ENCODE measurements at regions not wholly inside any gene's neighbourhood (a gene's known extent, or its start where the extent isn't known, plus 50 kb on each side); places are given as distances from the start of the nearest gene placed in this dataset.
"Not testable (repeated sequence)": the region's sequence is repeated elsewhere in the genome, so short reads cannot be mapped to it uniquely, and the experiment has no call there.

- H3K4me3 ChIP-seq (ENCODE audit: low read depth, low read length): no peak overlapping the region
- no peak for DNase-seq
- H3K27me3 ChIP-seq: no peaks in the 10 kb centered on the region
- no peaks in the 10 kb centered on the region for H3K36me3 ChIP-seq
- TF ChIP-seq, protein P1, sequence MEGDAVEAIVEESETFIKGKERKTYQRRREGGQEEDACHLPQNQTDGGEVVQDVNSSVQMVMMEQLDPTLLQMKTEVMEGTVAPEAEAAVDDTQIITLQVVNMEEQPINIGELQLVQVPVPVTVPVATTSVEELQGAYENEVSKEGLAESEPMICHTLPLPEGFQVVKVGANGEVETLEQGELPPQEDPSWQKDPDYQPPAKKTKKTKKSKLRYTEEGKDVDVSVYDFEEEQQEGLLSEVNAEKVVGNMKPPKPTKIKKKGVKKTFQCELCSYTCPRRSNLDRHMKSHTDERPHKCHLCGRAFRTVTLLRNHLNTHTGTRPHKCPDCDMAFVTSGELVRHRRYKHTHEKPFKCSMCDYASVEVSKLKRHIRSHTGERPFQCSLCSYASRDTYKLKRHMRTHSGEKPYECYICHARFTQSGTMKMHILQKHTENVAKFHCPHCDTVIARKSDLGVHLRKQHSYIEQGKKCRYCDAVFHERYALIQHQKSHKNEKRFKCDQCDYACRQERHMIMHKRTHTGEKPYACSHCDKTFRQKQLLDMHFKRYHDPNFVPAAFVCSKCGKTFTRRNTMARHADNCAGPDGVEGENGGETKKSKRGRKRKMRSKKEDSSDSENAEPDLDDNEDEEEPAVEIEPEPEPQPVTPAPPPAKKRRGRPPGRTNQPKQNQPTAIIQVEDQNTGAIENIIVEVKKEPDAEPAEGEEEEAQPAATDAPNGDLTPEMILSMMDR (IDR thresholded peaks at IDR 0.05; ENCODE audit: low read depth, low read length): no peak
- no peaks in the 10 kb centered on the region for H3K9me3 ChIP-seq
- H3K4me1 ChIP-seq: no peaks in the 10 kb centered on the region
These were observed 958.1 kb upstream of the PRR20A start for GRCh38 chr13:56182598-56182997.

- no peak overlapping the region for H3K4me3 ChIP-seq (ENCODE audit: low read depth, low read length)
- H3K36me3 ChIP-seq: no peaks in the 10 kb centered on the region
- no peak for DNase-seq
- no peaks in the 10 kb centered on the region for H3K4me1 ChIP-seq
- TF ChIP-seq, protein P1 (IDR thresholded peaks at IDR 0.05; ENCODE audit: low read depth, low read length): no peak
- H3K27me3 ChIP-seq: no peaks in the 10 kb centered on the region
- no peaks in the 10 kb centered on the region for H3K9me3 ChIP-seq
These were observed 953.4 kb upstream of the PRR20A start for GRCh38 chr13:56187331-56187730.

GRCh38 chr13:56188582-56188981, 952.1 kb upstream of the PRR20A start:
- H3K4me1 ChIP-seq; DNase-seq; H3K4me3 ChIP-seq (ENCODE audit: low read depth, low read length); H3K9me3 ChIP-seq; H3K36me3 ChIP-seq; H3K27me3 ChIP-seq: not testable (repeated sequence)

DNA sequence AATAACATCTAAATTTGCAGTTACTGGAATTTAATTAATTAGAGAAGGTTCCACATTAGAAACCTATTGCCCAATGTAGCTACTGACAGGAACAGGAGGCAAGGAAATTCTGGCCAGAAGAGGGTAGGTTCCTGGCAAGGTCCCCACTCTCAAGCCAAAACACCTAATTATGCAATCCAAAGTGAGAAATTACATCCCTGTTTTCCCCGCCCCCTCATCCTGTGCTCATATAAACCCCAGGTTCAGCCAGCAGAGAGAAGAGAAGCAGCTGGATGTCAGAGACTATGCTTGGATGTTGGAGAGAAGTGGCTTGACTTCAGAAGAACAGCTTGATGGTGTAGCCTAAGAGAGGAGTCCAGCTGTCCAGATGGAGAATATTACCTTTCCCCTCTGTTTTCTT, 951.3 kb upstream of the PRR20A start:
- no peaks in the 10 kb centered on the region for H3K4me1 ChIP-seq
- no peaks in the 10 kb centered on the region for H3K27me3 ChIP-seq
- DNase-seq: no peak
- H3K4me3 ChIP-seq (ENCODE audit: low read depth, low read length): no peak overlapping the region
- H3K36me3 ChIP-seq: no peaks in the 10 kb centered on the region
- TF ChIP-seq, protein P1 (IDR thresholded peaks at IDR 0.05; ENCODE audit: low read depth, low read length): no peak
- no peaks in the 10 kb centered on the region for H3K9me3 ChIP-seq

DNA sequence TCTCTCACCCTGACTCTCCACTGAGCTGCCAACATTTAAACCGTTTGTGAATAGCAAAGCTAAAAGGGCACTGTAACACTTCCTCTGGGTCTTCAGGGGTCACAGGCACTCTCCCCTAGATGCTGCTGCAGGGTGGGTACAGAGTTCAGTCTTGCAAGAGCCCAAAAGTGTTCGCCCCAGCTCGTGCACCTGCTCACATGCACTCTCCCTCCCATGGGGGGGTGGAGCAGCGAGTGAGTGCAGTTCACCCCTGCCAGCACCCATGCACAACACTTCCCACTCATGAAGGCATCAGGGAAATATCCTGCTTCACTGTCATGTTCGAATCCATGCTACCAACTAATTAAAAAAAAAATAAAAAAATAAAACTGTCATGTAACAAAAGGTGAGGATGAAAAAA, 950.7 kb upstream of the PRR20A start:
- Histone ChIP-seq H3K9me3 (no peaks in the 10 kb centered on the region), H3K27me3 (no peaks in the 10 kb centered on the region), H3K4me1 (no peaks in the 10 kb centered on the region), H3K4me3 (ENCODE audit: low read depth, low read length) (no peak overlapping the region), H3K36me3 (no peaks in the 10 kb centered on the region)
- DNase-seq: no peak
- TF ChIP-seq, protein P1 (IDR thresholded peaks at IDR 0.05; ENCODE audit: low read depth, low read length): no peak

DNA sequence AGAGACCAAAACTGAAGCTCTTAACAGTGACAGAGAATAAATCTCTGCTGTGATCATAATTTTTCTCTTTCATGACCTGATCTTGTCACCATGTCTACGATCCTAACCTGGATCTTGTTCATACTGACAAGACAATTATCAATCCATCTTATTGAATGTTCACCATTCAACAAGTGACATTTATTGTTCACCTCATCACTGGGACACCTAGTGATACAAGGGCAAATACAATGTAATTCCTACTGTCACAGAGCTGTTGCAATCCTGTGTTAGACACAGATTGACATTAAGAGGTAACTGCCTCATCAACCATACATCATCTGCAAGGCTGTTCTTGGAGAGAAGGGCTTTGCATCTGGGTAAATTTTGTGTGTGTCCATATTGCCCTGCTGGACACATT, 942.4 kb upstream of the PRR20A start:
- DNase-seq: no peak
- Histone ChIP-seq H3K9me3 (no peaks in the 10 kb centered on the region), H3K4me1 (no peaks in the 10 kb centered on the region), H3K36me3 (no peaks in the 10 kb centered on the region), H3K27me3 (no peaks in the 10 kb centered on the region), H3K4me3 (ENCODE audit: low read depth, low read length) (no peak overlapping the region)
- TF ChIP-seq, protein P1 (IDR thresholded peaks at IDR 0.05; ENCODE audit: low read depth, low read length): no peak

GRCh38 chr13:56201834-56202233, 938.9 kb upstream of the PRR20A start:
- Histone ChIP-seq H3K4me3 (ENCODE audit: low read depth, low read length) (no peak overlapping the region), H3K9me3 (no peaks in the 10 kb centered on the region)
- TF ChIP-seq, protein P1 (IDR thresholded peaks at IDR 0.05; ENCODE audit: low read depth, low read length): no peak

More at GRCh38 chr13:56201834-56202233, 938.9 kb upstream of the PRR20A start:
- Histone ChIP-seq H3K36me3 (no peaks in the 10 kb centered on the region), H3K27me3 (no peaks in the 10 kb centered on the region), H3K4me1 (no peaks in the 10 kb centered on the region)
- DNase-seq: no peak
